Umbilical cord (tissue), 1 donor: ENCODE measurements at regions not wholly inside any gene's neighbourhood (a gene's known extent, or its start where the extent isn't known, plus 50 kb on each side); places are given as distances from the start of the nearest gene placed in this dataset.
"Not testable (repeated sequence)": the region's sequence is repeated elsewhere in the genome, so short reads cannot be mapped to it uniquely, and the experiment has no call there.

ENCODE experiments used
- DNase-seq: peaks from one replicate; pipeline ENCODE4 v3.0.0-alpha.2; 2015; ENCODE audit warnings: low spot score

GRCh38 chr15:56811586-56811985, 78.3 kb upstream of the ZNF280D start:
- no peak for DNase-seq

- no peak for DNase-seq
Measured at GRCh38 chr15:56808160-56808559, 74.9 kb upstream of the ZNF280D start.

- DNase-seq, result no peak
Measured at GRCh38 chr15:56806148-56806536, 72.8 kb upstream of the ZNF280D start.

- no peak for DNase-seq
Measured at GRCh38 chr15:56805466-56806147, 72.3 kb upstream of the ZNF280D start.

GRCh38 chr15:56804938-56805337, 71.6 kb upstream of the ZNF280D start:
- no peak for DNase-seq

GRCh38 chr15:56804279-56804678, 71.0 kb upstream of the ZNF280D start:
- DNase-seq, result no peak

- no peak for DNase-seq
Measured at GRCh38 chr15:56802161-56802560, 68.9 kb upstream of the ZNF280D start.

- no peak for DNase-seq
Measured at GRCh38 chr15:56798639-56799038, 65.3 kb upstream of the ZNF280D start.

GRCh38 chr15:56797720-56798275, 64.5 kb upstream of the ZNF280D start:
- DNase-seq, result no peak

- no peak for DNase-seq
Measured at GRCh38 chr15:56795502-56795901, 62.2 kb upstream of the ZNF280D start.

- no peak for DNase-seq
Measured at GRCh38 chr15:56794553-56795329, 61.4 kb upstream of the ZNF280D start.

GRCh38 chr15:56794165-56794552, 60.9 kb upstream of the ZNF280D start:
- DNase-seq, result no peak

- no peak for DNase-seq
Measured at GRCh38 chr15:56792211-56792610, 58.9 kb upstream of the ZNF280D start.

- not testable (repeated sequence) for DNase-seq
Measured at GRCh38 chr15:56791521-56791920, 58.2 kb upstream of the ZNF280D start.

- no peak for DNase-seq
Measured at GRCh38 chr15:56788359-56788758, 55.0 kb upstream of the ZNF280D start.

- no peak for DNase-seq
Measured at GRCh38 chr15:56786966-56787365, 53.7 kb upstream of the ZNF280D start.

- no peak for DNase-seq
Measured at GRCh38 chr15:56783857-56784661, 50.8 kb upstream of the ZNF280D start.

GRCh38 chr15:56783156-56783856, 50.0 kb upstream of the ZNF280D start:
- no peak for DNase-seq
